ENCODE measurements at regions not wholly inside any gene's neighbourhood (a gene's known extent, or its start where the extent isn't known, plus 50 kb on each side); places are given as distances from the start of the nearest gene placed in this dataset.
A peak's percentile ranks its signal among the peaks of the same experiment; 100 is the strongest.

DNA sequence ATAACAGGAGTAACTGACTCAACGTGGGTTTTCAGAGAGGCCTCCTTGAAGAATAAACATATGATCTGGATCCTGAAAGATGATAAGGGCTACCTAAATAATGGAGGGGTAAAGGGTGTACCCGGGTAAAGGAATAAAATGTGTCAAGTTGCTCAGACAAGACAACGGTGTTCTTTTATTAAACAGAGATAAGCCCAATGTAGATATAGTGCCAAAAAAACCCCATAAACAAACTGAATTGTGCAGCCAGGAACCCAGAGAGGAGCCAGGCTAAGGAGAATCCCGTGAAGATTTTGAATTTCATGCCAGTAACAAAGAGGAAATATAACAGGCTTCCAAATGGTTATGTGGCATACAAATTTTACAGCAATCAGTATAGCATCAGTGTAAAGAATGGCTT lies 618.2 kb downstream of the CPS1 start:
- WGBS, 2 donors = 43 to 45% methylated on average over 4 of the region's 4 CpGs
- no peak for FAIRE-seq
- TF ChIP-seq, protein P1, sequence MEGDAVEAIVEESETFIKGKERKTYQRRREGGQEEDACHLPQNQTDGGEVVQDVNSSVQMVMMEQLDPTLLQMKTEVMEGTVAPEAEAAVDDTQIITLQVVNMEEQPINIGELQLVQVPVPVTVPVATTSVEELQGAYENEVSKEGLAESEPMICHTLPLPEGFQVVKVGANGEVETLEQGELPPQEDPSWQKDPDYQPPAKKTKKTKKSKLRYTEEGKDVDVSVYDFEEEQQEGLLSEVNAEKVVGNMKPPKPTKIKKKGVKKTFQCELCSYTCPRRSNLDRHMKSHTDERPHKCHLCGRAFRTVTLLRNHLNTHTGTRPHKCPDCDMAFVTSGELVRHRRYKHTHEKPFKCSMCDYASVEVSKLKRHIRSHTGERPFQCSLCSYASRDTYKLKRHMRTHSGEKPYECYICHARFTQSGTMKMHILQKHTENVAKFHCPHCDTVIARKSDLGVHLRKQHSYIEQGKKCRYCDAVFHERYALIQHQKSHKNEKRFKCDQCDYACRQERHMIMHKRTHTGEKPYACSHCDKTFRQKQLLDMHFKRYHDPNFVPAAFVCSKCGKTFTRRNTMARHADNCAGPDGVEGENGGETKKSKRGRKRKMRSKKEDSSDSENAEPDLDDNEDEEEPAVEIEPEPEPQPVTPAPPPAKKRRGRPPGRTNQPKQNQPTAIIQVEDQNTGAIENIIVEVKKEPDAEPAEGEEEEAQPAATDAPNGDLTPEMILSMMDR (IDR thresholded peaks at IDR 0.05) = no peak
- no peaks in the 10 kb centered on the region for H3K27me3 ChIP-seq
- peaks cover 0 to 4% (median 0%) of the 10 kb centered on the region in 3 donors for H3K4me1 ChIP-seq
- DNase-seq = no peak
- H3K27ac ChIP-seq = no peak overlapping the region
- intact Hi-C loops (cut with DNase I) = no loop called here
- H3K9me3 ChIP-seq = no peaks in the 10 kb centered on the region
- ATAC-seq = no peak
- H3K36me3 ChIP-seq = no peaks in the 10 kb centered on the region
- no peak overlapping the region for H3K4me3 ChIP-seq

DNA sequence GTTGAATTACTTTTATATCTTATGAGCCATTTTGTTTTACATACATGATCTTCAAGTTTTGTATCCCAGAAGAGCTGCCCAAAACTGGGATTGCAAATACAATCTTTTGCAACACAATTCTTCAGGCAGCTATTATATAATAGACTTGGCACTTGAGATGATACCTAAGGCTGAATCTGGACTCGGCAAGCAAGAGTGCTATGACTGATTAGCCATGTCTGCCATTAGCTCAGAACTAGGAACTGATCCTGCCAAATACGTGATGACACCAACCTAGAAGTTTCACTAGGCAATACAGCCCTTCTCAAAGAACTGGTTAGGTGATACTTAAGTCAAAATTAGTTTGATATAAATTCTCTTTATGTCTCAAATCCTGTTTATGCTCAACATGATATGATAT lies 619.6 kb downstream of the CPS1 start:
- no peak for ATAC-seq
- no peaks in the 10 kb centered on the region for H3K36me3 ChIP-seq
- peaks cover 0 to 4% (median 0%) of the 10 kb centered on the region in 3 donors for H3K4me1 ChIP-seq
- no peak overlapping the region for H3K27ac ChIP-seq
- no peak for FAIRE-seq
- WGBS, 2 donors = 65 to 79% methylated on average over 2 of the region's 2 CpGs
- TF ChIP-seq, protein P1 (IDR thresholded peaks at IDR 0.05) = no peak
- intact Hi-C loops (cut with DNase I) = no loop called here
- H3K4me3 ChIP-seq = no peak overlapping the region
- H3K27me3 ChIP-seq = no peaks in the 10 kb centered on the region
- DNase-seq = no peak
- H3K9me3 ChIP-seq = no peaks in the 10 kb centered on the region

DNA sequence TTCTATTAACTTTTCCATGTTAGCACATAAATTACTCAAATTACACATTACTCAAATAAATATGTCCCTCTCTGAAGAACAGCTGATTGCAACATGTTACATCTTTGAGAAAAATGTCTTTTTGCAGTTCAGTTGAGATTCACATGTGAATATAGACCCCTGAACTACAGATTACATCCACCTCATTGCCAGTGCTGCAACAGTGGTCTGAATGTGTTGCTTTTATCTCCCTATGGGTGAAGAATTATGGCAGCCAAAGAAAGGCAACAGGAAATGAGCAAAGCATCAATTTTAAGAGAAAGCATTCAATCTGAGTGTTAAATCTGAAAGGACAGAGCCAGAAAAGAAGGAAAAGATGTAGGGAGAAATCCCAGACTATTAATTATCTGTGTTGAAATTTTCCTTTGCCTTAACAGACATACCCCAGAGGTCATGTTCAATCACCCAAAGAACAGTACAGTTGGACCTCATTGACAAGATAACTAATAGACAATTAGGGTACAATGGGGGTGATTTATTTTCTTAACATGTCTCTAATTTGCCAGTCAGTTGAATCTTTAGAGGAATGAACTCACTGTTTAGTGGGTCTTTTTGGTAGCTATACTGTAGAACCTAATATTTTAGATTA lies 620.2 kb downstream of the CPS1 start:
- intact Hi-C loops (cut with DNase I) = no loop called here
- no peaks in the 10 kb centered on the region for H3K27me3 ChIP-seq
- DNase-seq = no peak

GRCh38 chr2:211181626-211182025 lies 625.2 kb downstream of the CPS1 start:
- Histone ChIP-seq H3K27ac (no peak overlapping the region), H3K27me3 (no peaks in the 10 kb centered on the region), H3K4me3 (no peak overlapping the region), H3K4me1 (peaks cover 0 to 4% (median 0%) of the 10 kb centered on the region in 3 donors), H3K9me3 (no peaks in the 10 kb centered on the region), H3K36me3 (no peaks in the 10 kb centered on the region)
- 14% methylated on average over 5 of the region's 5 CpGs for WGBS, 2 donors
- ATAC-seq (peak in 1 of 4 donors; percentile 40), DNase-seq (no peak), FAIRE-seq (no peak)
- TF ChIP-seq, protein P1 (IDR thresholded peaks at IDR 0.05) = no peak
- intact Hi-C loops (cut with DNase I) = no loop called here

More for the DNA sequence above, 620.2 kb downstream of the CPS1 start:
- TF ChIP-seq, protein P1 (IDR thresholded peaks at IDR 0.05) = no peak
- ATAC-seq = no peak
- no peak for FAIRE-seq
- H3K4me1 ChIP-seq = peaks cover 0 to 4% (median 0%) of the 10 kb centered on the region in 3 donors
- H3K4me3 ChIP-seq = no peak overlapping the region
- H3K9me3 ChIP-seq = no peaks in the 10 kb centered on the region
- H3K36me3 ChIP-seq = no peaks in the 10 kb centered on the region
- no peak overlapping the region for H3K27ac ChIP-seq

DNA sequence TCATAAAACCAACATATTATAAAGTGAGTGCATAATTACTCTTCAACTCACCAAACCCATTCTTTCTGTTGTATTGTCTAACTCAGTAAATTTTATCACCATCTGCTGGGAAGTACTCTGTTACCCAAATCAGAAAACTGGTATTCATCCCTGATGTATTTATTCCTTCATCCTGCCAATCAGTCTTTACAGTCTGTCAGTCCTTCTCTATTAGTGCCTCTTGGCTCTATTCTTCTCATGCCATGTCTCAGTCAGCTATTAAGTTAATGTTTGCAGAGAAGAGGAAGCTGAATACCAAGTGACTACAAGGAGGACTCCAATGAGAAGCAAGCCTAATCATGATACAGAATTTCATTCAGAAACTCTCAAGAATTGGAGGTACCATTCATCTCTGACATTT lies 631.2 kb downstream of the CPS1 start:
- FAIRE-seq (no peak), ATAC-seq (no peak), DNase-seq (no peak)
- no peaks in the 10 kb centered on the region for H3K4me1 ChIP-seq
- H3K9me3 ChIP-seq = no peaks in the 10 kb centered on the region
- intact Hi-C loops (cut with DNase I) = no loop called here
- H3K27me3 ChIP-seq = no peaks in the 10 kb centered on the region
- H3K4me3 ChIP-seq = no peak overlapping the region
- no peak overlapping the region for H3K27ac ChIP-seq
- H3K36me3 ChIP-seq = no peaks in the 10 kb centered on the region
- TF ChIP-seq, protein P1 (IDR thresholded peaks at IDR 0.05) = no peak
